Activated CD4-positive, alpha-beta T cell treated with anti-CD3 and anti-CD28 coated beads, Interleukin-2, amount 10 ng/mL, durations not matched to agents 7 days and 5 days (primary cell): ENCODE measurements at regions not wholly inside any gene's neighbourhood (a gene's known extent, or its start where the extent isn't known, plus 50 kb on each side); places are given as distances from the start of the nearest gene placed in this dataset.

ENCODE experiments used
- CTCF ChIA-PET: fragments of 350-600 bp; sonication (Branson Sonifier 250); formaldehyde crosslinking; loops from one replicate; lab custom pipeline; 2021; ENCODE audit warnings: antibody characterized with exemption; lab: Charles Lee
- POLR2A ChIA-PET: fragments of 350-600 bp; sonication (Branson Sonifier 250); formaldehyde crosslinking; loops from one replicate; lab custom pipeline; 2021; ENCODE audit warnings: antibody characterized with exemption; lab: Charles Lee
- DNase-seq: peaks from one replicate; pipeline ENCODE4 v3.0.0-alpha.2; 2020
- H3K27ac Mint-ChIP-seq: one replicate; pipeline ENCODE4 v1.8.0; 2021; ENCODE audit warnings: mild to moderate bottlenecking, moderate library complexity, mixed read lengths
- H3K27me3 Mint-ChIP-seq: one replicate; pipeline ENCODE4 v1.8.0; 2021; ENCODE audit warnings: mixed read lengths
- H3K36me3 Mint-ChIP-seq: one replicate; pipeline ENCODE4 v1.8.0; 2021; ENCODE audit warnings: low read depth, mixed read lengths
- H3K4me1 Mint-ChIP-seq: one replicate; pipeline ENCODE4 v1.8.0; 2021; ENCODE audit warnings: mixed read lengths
- H3K4me3 Mint-ChIP-seq: one replicate; pipeline ENCODE4 v1.8.0; 2021; ENCODE audit warnings: mild to moderate bottlenecking, moderate library complexity, mixed read lengths
- H3K9me3 Mint-ChIP-seq: one replicate; pipeline ENCODE4 v1.8.0; 2021; ENCODE audit warnings: mixed read lengths

- no peak overlapping the region for H3K27ac Mint-ChIP-seq
- peaks cover 11% of the 10 kb centered on the region for H3K4me1 Mint-ChIP-seq
- ChIA-PET CTCF (interaction anchor here (6.2 kb wide), 1 partner anchor 12 kb away, joined by 27 read pairs; no protein-coding TSS in a partner anchor), POLR2A (no interaction called here)
- no peaks in the 10 kb centered on the region for H3K36me3 Mint-ChIP-seq
- H3K27me3 Mint-ChIP-seq = peaks cover 11% of the 10 kb centered on the region
- H3K4me3 Mint-ChIP-seq = no peak overlapping the region
- DNase-seq = no peak
- no peaks in the 10 kb centered on the region for H3K9me3 Mint-ChIP-seq
Measured at GRCh38 chr2:200725596-200725995, 86.1 kb upstream of the BZW1 start.

- no peaks in the 10 kb centered on the region for H3K36me3 Mint-ChIP-seq
- CTCF ChIA-PET = interaction anchor here (1.5 to 6.2 kb wide), 2 partner anchors 15 to 17 kb away, joined by 6 to 27 read pairs; no protein-coding TSS in a partner anchor
- no peak overlapping the region for H3K4me3 Mint-ChIP-seq
- no peak for DNase-seq
- peaks cover 11% of the 10 kb centered on the region for H3K4me1 Mint-ChIP-seq
- H3K27me3 Mint-ChIP-seq = peaks cover 18% of the 10 kb centered on the region
- POLR2A ChIA-PET = no interaction called here
- H3K9me3 Mint-ChIP-seq = no peaks in the 10 kb centered on the region
- no peak overlapping the region for H3K27ac Mint-ChIP-seq
Measured at GRCh38 chr2:200728630-200729029, 83.1 kb upstream of the BZW1 start.

GRCh38 chr2:200730302-200730701 lies 81.4 kb upstream of the BZW1 start:
- Mint-ChIP-seq H3K27ac (no peak overlapping the region), H3K9me3 (no peaks in the 10 kb centered on the region), H3K27me3 (peaks cover 12% of the 10 kb centered on the region), H3K4me1 (peaks cover 13% of the 10 kb centered on the region), H3K4me3 (no peak overlapping the region), H3K36me3 (no peaks in the 10 kb centered on the region)
- ChIA-PET CTCF (interaction anchor here (0.6 to 1.3 kb wide), 3 partner anchors 17 to 197 kb away, joined by 3 to 4 read pairs (median 4); no protein-coding TSS in a partner anchor), POLR2A (no interaction called here)
- DNase-seq = no peak

- no peak for DNase-seq
- peaks cover 12% of the 10 kb centered on the region for H3K4me1 Mint-ChIP-seq
- ChIA-PET CTCF (interaction anchor here (1.0 to 2.4 kb wide), 3 partner anchors 11 to 18 kb away, joined by 3 to 11 read pairs (median 4); no protein-coding TSS in a partner anchor), POLR2A (no interaction called here)
- H3K27me3 Mint-ChIP-seq = peaks cover 10% of the 10 kb centered on the region
- no peak overlapping the region for H3K4me3 Mint-ChIP-seq
- no peaks in the 10 kb centered on the region for H3K9me3 Mint-ChIP-seq
- H3K36me3 Mint-ChIP-seq = no peaks in the 10 kb centered on the region
- H3K27ac Mint-ChIP-seq = no peak overlapping the region
Measured at GRCh38 chr2:200730960-200731359, 80.8 kb upstream of the BZW1 start.

- POLR2A ChIA-PET = no interaction called here
- Mint-ChIP-seq H3K27ac (no peak overlapping the region), H3K4me3 (no peak overlapping the region), H3K9me3 (no peaks in the 10 kb centered on the region), H3K36me3 (no peaks in the 10 kb centered on the region), H3K27me3 (peaks cover 7% of the 10 kb centered on the region), H3K4me1 (peaks cover 6% of the 10 kb centered on the region)
- CTCF ChIA-PET = interaction anchor here (1.1 to 2.4 kb wide), 3 partner anchors 8 to 20 kb away, joined by 3 to 11 read pairs (median 3); no protein-coding TSS in a partner anchor
- DNase-seq = no peak
Measured at GRCh38 chr2:200732866-200733265, 78.8 kb upstream of the BZW1 start.

- no peak for DNase-seq
- CTCF ChIA-PET = interaction anchor here (1.3 to 1.5 kb wide), 2 partner anchors 14 to 31 kb away, joined by 4 to 5 read pairs; no protein-coding TSS in a partner anchor
- Mint-ChIP-seq H3K4me1 (peaks cover 6% of the 10 kb centered on the region), H3K27me3 (peaks cover 7% of the 10 kb centered on the region), H3K27ac (no peak overlapping the region), H3K36me3 (no peaks in the 10 kb centered on the region), H3K4me3 (no peak overlapping the region), H3K9me3 (no peaks in the 10 kb centered on the region)
- POLR2A ChIA-PET = no interaction called here
Measured at GRCh38 chr2:200733713-200734198, 78.0 kb upstream of the BZW1 start.

GRCh38 chr2:200735061-200735460 lies 76.6 kb upstream of the BZW1 start:
- Mint-ChIP-seq H3K27ac (no peak overlapping the region), H3K4me3 (no peak overlapping the region), H3K27me3 (peaks cover 12% of the 10 kb centered on the region), H3K4me1 (peaks cover 6% of the 10 kb centered on the region), H3K36me3 (no peaks in the 10 kb centered on the region), H3K9me3 (no peaks in the 10 kb centered on the region)
- ChIA-PET CTCF (interaction anchor here (1.2 to 2.9 kb wide), 3 partner anchors 13 to 163 kb away, joined by 4 to 15 read pairs (median 5); no protein-coding TSS in a partner anchor), POLR2A (no interaction called here)
- DNase-seq = no peak

GRCh38 chr2:200736646-200737274 lies 75.0 kb upstream of the BZW1 start:
- ChIA-PET CTCF (interaction anchor here (0.6 to 2.9 kb wide), 5 partner anchors 14 to 33 kb away, joined by 3 to 15 read pairs (median 3); no protein-coding TSS in a partner anchor), POLR2A (no interaction called here)
- peaks cover 6% of the 10 kb centered on the region for H3K4me1 Mint-ChIP-seq

GRCh38 chr2:200737585-200737984 lies 74.1 kb upstream of the BZW1 start:
- H3K9me3 Mint-ChIP-seq = no peaks in the 10 kb centered on the region
- ChIA-PET POLR2A (no interaction called here), CTCF (interaction anchor here (0.6 to 2.9 kb wide), 5 partner anchors 14 to 154 kb away, joined by 3 to 15 read pairs (median 3); no protein-coding TSS in a partner anchor)
- peaks cover 6% of the 10 kb centered on the region for H3K4me1 Mint-ChIP-seq
- peaks cover 5% of the 10 kb centered on the region for H3K27me3 Mint-ChIP-seq
- H3K27ac Mint-ChIP-seq = no peak overlapping the region
- no peak for DNase-seq
- no peaks in the 10 kb centered on the region for H3K36me3 Mint-ChIP-seq
- no peak overlapping the region for H3K4me3 Mint-ChIP-seq

More at GRCh38 chr2:200736646-200737274, 75.0 kb upstream of the BZW1 start:
- no peak for DNase-seq
- Mint-ChIP-seq H3K27me3 (peaks cover 9% of the 10 kb centered on the region), H3K4me3 (no peak overlapping the region), H3K9me3 (no peaks in the 10 kb centered on the region), H3K27ac (no peak overlapping the region), H3K36me3 (no peaks in the 10 kb centered on the region)

GRCh38 chr2:200738590-200738989 lies 73.1 kb upstream of the BZW1 start:
- Mint-ChIP-seq H3K27me3 (peaks cover 5% of the 10 kb centered on the region), H3K4me1 (peaks cover 6% of the 10 kb centered on the region), H3K27ac (no peak overlapping the region), H3K9me3 (no peaks in the 10 kb centered on the region), H3K36me3 (no peaks in the 10 kb centered on the region), H3K4me3 (no peak overlapping the region)
- ChIA-PET CTCF (interaction anchor here (0.6 to 0.7 kb wide), 2 partner anchors 39 to 727 kb away, joined by 3 read pairs; no protein-coding TSS in a partner anchor), POLR2A (no interaction called here)
- no peak for DNase-seq

- POLR2A ChIA-PET = no interaction called here
- Mint-ChIP-seq H3K4me3 (no peak overlapping the region), H3K4me1 (no peaks in the 10 kb centered on the region), H3K27me3 (peaks cover 5% of the 10 kb centered on the region), H3K36me3 (no peaks in the 10 kb centered on the region), H3K27ac (no peak overlapping the region), H3K9me3 (no peaks in the 10 kb centered on the region)
- CTCF ChIA-PET = interaction anchor here (0.9 to 1.3 kb wide), 3 partner anchors 9 to 28 kb away, joined by 3 to 4 read pairs (median 4); no protein-coding TSS in a partner anchor
- no peak for DNase-seq
Measured at GRCh38 chr2:200740907-200741306, 70.8 kb upstream of the BZW1 start.

GRCh38 chr2:200741468-200742202 lies 70.1 kb upstream of the BZW1 start:
- peaks cover 5% of the 10 kb centered on the region for H3K27me3 Mint-ChIP-seq
- H3K36me3 Mint-ChIP-seq = no peaks in the 10 kb centered on the region
- CTCF ChIA-PET = interaction anchor here (0.9 to 1.3 kb wide), 2 partner anchors 10 to 18 kb away, joined by 3 to 4 read pairs; no protein-coding TSS in a partner anchor
- no peaks in the 10 kb centered on the region for H3K4me1 Mint-ChIP-seq
- H3K9me3 Mint-ChIP-seq = no peaks in the 10 kb centered on the region
- POLR2A ChIA-PET = no interaction called here
- no peak for DNase-seq
- no peak overlapping the region for H3K4me3 Mint-ChIP-seq
- no peak overlapping the region for H3K27ac Mint-ChIP-seq
